ENCODE measurements at regions not wholly inside any gene's neighbourhood (a gene's known extent, or its start where the extent isn't known, plus 50 kb on each side); places are given as distances from the start of the nearest gene placed in this dataset.

- no peaks in the 10 kb centered on the region for H3K4me1 ChIP-seq (ENCODE audit: control insufficient read depth, insufficient read depth, low read length)
- Mint-ChIP-seq H3K9me3 (peaks cover 15% of the 10 kb centered on the region), H3K4me1 (peaks cover 2% of the 10 kb centered on the region), H3K36me3 (ENCODE audit: low read depth) (no peaks in the 10 kb centered on the region), H3K27me3 (ENCODE audit: insufficient read depth) (peaks cover 21% of the 10 kb centered on the region), H3K27ac (no peak overlapping the region), H3K4me3 (no peak overlapping the region)
- no peak overlapping the region for H3K4me3 ChIP-seq (ENCODE audit: low read length)
- no peak for TF ChIP-seq CTCF (conservative IDR thresholded peaks at IDR 0.05)
- 90 to 100% methylated on average over 6 to 7 of the region's 7 CpGs for WGBS, 2 experiments (ENCODE audit: insufficient coverage in 1 of 2, insufficient read length in 1 of 2)
- no peak overlapping the region for H3K27ac ChIP-seq (ENCODE audit: low read depth, low read length)
- no peaks in the 10 kb centered on the region for H3K36me3 ChIP-seq (ENCODE audit: control insufficient read depth, insufficient read depth, low read length)
- H3K9me3 ChIP-seq (ENCODE audit: control insufficient read depth, low read length), result no peaks in the 10 kb centered on the region
- H3K9ac ChIP-seq (ENCODE audit: extremely low read depth, low read length, poor library complexity, severe bottlenecking), result no peak overlapping the region
- no peaks in the 10 kb centered on the region for H3K27me3 ChIP-seq (ENCODE audit: control insufficient read depth, insufficient read depth, low read length, poor library complexity, severe bottlenecking)
- peak; percentile 26 for DNase-seq
Measured at GRCh38 chr3:13716540-13717221, 163.2 kb downstream of the WNT7A start.

GRCh38 chr3:13715961-13716360 is 163.9 kb downstream of the WNT7A start:
- peaks cover 2% of the 10 kb centered on the region for H3K4me1 Mint-ChIP-seq
- 93 to 96% methylated on average over 4 of the region's 4 CpGs for WGBS, 2 experiments (ENCODE audit: insufficient coverage in 1 of 2, insufficient read length in 1 of 2)

GRCh38 chr3:13715167-13715954 is 164.5 kb downstream of the WNT7A start:
- Mint-ChIP-seq H3K27me3 (ENCODE audit: insufficient read depth) (peaks cover 34% of the 10 kb centered on the region), H3K4me1 (peaks cover 2% of the 10 kb centered on the region), H3K9me3 (peaks cover 15% of the 10 kb centered on the region), H3K27ac (no peak overlapping the region), H3K4me3 (no peak overlapping the region), H3K36me3 (ENCODE audit: low read depth) (no peaks in the 10 kb centered on the region)
- WGBS, 2 experiments (ENCODE audit: insufficient coverage in 1 of 2, insufficient read length in 1 of 2), result 87 to 100% methylated on average over 3 to 4 of the region's 4 CpGs
- Histone ChIP-seq H3K4me3 (ENCODE audit: low read length) (no peak overlapping the region), H3K27me3 (ENCODE audit: control insufficient read depth, insufficient read depth, low read length, poor library complexity, severe bottlenecking) (no peaks in the 10 kb centered on the region), H3K27ac (ENCODE audit: low read depth, low read length) (no peak overlapping the region), H3K9me3 (ENCODE audit: control insufficient read depth, low read length) (no peaks in the 10 kb centered on the region), H3K4me1 (ENCODE audit: control insufficient read depth, insufficient read depth, low read length) (no peaks in the 10 kb centered on the region), H3K36me3 (ENCODE audit: control insufficient read depth, insufficient read depth, low read length) (no peaks in the 10 kb centered on the region), H3K9ac (ENCODE audit: extremely low read depth, low read length, poor library complexity, severe bottlenecking) (no peak overlapping the region)
- TF ChIP-seq CTCF (conservative IDR thresholded peaks at IDR 0.05), result no peak
- DNase-seq, result peak; percentile 19

More at GRCh38 chr3:13715961-13716360, 163.9 kb downstream of the WNT7A start:
- H3K9me3 Mint-ChIP-seq, result peaks cover 15% of the 10 kb centered on the region
- H3K4me3 Mint-ChIP-seq, result no peak overlapping the region
- TF ChIP-seq CTCF (conservative IDR thresholded peaks at IDR 0.05), result no peak
- H3K27ac Mint-ChIP-seq, result no peak overlapping the region
- Histone ChIP-seq H3K9me3 (ENCODE audit: control insufficient read depth, low read length) (no peaks in the 10 kb centered on the region), H3K36me3 (ENCODE audit: control insufficient read depth, insufficient read depth, low read length) (no peaks in the 10 kb centered on the region), H3K4me3 (ENCODE audit: low read length) (no peak overlapping the region), H3K9ac (ENCODE audit: extremely low read depth, low read length, poor library complexity, severe bottlenecking) (no peak overlapping the region), H3K27me3 (ENCODE audit: control insufficient read depth, insufficient read depth, low read length, poor library complexity, severe bottlenecking) (no peaks in the 10 kb centered on the region), H3K4me1 (ENCODE audit: control insufficient read depth, insufficient read depth, low read length) (no peaks in the 10 kb centered on the region), H3K27ac (ENCODE audit: low read depth, low read length) (no peak overlapping the region)
- DNase-seq, result peak; percentile 20
- H3K36me3 Mint-ChIP-seq (ENCODE audit: low read depth), result no peaks in the 10 kb centered on the region
- H3K27me3 Mint-ChIP-seq (ENCODE audit: insufficient read depth), result peaks cover 28% of the 10 kb centered on the region
